AG20443 (cell line): ENCODE measurements at regions not wholly inside any gene's neighbourhood (a gene's known extent, or its start where the extent isn't known, plus 50 kb on each side); places are given as distances from the start of the nearest gene placed in this dataset.

Experiments
- DNase-seq: peaks from one replicate; pipeline ENCODE4 v3.0.0; 2012; ENCODE audit warnings: low spot score, mixed read lengths

GRCh38 chr14:41404126-41404525, 202.6 kb upstream of the LRFN5 start:
- DNase-seq = no peak

DNA sequence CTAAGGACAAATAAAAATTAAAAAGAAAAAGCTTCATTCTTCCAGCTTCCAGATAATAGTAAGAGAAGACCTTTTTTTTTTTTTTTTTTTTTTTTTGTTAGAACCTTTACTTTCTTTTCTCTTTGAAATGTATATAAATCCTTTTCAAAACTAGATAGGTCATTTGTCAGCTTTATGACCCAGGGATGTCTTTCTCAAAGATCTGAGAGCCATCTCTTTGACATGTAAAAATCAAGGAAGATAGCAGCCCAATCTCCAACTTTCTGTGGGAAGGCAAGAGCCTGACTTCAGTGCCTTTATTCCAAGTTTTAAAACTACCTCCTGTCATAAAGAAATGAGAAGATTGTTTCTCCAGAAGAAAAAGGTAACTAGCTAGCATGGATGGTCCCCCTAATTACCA, 203.3 kb upstream of the LRFN5 start:
- DNase-seq = no peak

DNA sequence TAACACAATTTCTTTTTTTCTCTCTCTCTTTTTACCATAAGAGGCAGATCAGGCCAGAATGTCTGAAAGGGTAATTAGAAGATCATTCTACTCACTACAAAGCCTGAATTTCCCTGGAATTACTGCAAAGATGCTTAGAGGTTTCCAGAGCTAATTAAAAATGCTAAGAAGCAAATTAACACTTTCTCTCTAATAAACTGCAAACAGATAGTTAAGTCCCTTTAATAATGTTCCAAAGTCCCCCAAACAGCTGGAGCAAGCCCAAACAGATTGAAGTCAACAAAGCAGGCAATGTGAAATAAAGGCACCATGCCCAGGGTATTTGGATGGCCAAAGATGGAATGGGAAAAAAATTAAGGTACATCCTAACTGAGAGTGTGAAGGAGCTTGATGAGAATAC, 208.8 kb upstream of the LRFN5 start:
- no peak for DNase-seq

GRCh38 chr14:41393512-41393911, 213.2 kb upstream of the LRFN5 start:
- no peak for DNase-seq

- no peak for DNase-seq
Observed at GRCh38 chr14:41392226-41392625, 214.4 kb upstream of the LRFN5 start.

GRCh38 chr14:41389355-41389754, 217.3 kb upstream of the LRFN5 start:
- DNase-seq = no peak

GRCh38 chr14:41385797-41386196, 220.9 kb upstream of the LRFN5 start:
- DNase-seq = no peak

DNA sequence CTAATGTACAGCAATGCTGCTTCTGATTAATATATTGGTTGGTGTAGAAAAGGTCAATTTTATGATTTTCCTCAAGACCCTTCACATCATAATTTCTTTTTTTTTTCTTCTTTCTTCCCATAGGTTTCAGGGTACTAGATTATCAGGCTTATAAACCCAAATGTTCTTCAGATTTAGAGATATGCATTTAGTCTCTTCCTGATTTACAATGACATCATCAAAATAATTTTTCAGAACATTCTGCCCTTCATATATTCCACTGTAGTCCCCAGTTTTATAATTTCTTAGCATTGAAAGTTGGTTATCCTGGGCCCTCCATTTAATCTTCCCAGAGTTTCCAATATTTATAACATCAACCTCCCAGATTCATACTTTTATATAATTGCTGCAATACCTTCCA, 226.7 kb upstream of the LRFN5 start:
- DNase-seq = no peak

- no peak for DNase-seq
Observed at GRCh38 chr14:41378526-41378925, 228.2 kb upstream of the LRFN5 start.

DNA sequence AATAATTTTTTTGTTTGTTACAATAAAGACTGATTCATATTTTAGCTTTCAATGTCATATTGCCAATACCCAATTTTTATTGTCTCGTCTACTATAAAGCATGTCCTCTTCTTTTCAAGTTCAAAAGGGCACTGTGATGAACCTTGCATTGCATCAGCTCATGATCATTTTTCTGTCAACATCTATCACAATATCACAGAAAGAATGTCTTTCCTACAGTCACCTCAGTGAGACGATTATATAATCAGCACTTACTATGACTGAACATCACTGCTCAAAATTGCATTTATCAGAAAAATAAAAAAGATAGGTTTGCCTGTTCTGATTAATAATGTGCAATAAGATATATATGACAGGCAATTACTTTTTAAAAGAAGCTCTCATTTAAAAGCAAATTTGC, 228.7 kb upstream of the LRFN5 start:
- no peak for DNase-seq

GRCh38 chr14:41374092-41374491, 232.6 kb upstream of the LRFN5 start:
- no peak for DNase-seq

DNA sequence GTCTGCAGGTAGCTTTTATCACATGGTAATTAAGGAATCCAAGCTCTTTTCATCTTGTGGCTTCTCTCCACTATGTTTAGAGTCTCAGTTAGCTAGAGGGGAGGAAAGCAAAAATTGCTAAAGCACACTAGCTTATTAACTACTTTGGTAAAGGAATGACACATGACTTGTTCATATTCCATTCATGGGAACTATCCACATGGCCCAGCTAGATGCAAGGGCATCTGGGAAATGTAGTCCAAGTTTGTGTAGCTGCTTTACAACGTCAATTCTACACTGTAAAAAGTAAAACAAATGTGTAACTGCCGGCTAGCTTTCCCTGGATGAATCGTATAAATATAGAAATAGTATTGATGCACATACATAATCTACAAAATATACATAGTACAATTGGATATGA, 244.5 kb upstream of the LRFN5 start:
- no peak for DNase-seq

- DNase-seq = no peak
Observed at GRCh38 chr14:41360126-41360525, 246.6 kb upstream of the LRFN5 start.

DNA sequence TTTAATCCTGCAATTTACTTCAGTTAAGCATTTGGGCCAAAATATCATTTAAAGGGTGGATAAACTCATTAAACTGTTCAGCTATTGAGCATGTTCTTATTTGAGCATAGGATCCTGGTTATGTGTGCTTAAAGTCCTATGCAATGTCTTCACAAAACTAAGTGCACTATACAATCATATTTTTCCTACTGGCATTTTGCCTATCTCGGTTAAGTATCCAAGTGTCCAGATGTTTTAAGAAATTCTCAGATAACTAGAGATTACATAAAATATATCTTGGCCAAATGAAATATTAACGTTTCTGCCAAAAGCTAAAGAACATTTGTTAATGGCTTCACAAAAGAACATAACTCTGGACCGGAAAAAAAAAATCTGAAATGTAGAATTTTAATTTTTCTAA, 250.8 kb upstream of the LRFN5 start:
- no peak for DNase-seq

- DNase-seq = no peak
Observed at GRCh38 chr14:41350476-41350875, 256.2 kb upstream of the LRFN5 start.

GRCh38 chr14:41349289-41349910, 257.3 kb upstream of the LRFN5 start:
- DNase-seq = no peak

DNA sequence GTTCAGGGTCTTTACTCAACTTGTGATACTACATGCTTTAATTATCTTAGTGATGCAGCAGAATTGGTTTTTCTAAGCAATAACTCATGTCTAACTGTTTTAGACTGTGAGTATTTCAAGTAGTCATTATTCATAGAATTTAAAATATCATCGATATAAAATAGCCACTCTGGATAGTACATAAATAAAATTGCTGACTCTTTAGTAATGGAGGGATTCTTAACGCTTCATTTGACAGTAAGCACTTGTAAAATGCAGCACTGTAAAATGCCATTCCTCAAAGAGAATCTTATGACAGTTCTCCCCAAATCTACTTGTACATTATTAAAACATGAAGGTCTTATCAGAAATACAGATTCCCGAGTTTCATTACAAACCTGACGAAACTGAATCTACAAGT, 262.8 kb upstream of the LRFN5 start:
- DNase-seq = no peak

DNA sequence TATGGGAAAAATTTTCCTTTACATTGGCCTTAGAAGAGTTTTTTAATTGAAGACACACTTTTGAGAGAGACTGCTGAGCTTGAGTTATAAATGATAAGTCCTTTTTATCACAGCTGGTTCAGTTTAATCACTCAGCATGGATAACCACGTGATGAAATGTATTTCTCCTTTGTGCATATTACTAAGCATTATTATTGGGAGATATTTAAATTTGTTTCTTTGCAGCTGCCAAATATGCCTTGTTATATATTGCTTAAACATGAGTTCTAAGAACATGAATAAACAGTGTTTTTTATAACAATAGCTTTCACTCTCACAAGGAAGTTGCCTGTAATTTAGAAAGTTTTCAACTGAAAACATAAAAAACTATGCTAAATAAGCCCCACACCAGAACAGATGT, 293.5 kb upstream of the LRFN5 start:
- no peak for DNase-seq

- no peak for DNase-seq
Observed at GRCh38 chr14:41303506-41303905, 303.2 kb upstream of the LRFN5 start.

DNA sequence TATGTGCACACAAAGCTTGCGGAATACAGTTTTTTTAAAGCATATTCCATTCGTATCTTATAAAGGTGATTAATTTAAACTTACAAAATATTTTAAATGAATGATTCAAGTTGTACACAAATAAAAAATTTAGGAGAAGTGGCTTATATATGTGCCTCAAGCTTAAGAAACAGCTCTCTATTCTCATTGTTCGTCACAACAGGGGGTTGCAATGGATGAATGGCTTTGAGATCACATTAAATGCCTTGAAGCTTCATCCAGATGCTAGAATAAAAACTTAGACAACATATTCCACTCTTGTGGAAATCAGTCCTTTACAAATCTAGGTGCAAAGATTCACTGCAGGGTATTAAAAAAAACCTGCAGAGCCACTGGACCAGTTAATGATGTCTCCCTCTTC, 303.9 kb upstream of the LRFN5 start:
- no peak for DNase-seq

- DNase-seq = no peak
Observed at GRCh38 chr14:41299924-41300323, 306.8 kb upstream of the LRFN5 start.

- no peak for DNase-seq
Observed at GRCh38 chr14:41298328-41298690, 308.4 kb upstream of the LRFN5 start.

DNA sequence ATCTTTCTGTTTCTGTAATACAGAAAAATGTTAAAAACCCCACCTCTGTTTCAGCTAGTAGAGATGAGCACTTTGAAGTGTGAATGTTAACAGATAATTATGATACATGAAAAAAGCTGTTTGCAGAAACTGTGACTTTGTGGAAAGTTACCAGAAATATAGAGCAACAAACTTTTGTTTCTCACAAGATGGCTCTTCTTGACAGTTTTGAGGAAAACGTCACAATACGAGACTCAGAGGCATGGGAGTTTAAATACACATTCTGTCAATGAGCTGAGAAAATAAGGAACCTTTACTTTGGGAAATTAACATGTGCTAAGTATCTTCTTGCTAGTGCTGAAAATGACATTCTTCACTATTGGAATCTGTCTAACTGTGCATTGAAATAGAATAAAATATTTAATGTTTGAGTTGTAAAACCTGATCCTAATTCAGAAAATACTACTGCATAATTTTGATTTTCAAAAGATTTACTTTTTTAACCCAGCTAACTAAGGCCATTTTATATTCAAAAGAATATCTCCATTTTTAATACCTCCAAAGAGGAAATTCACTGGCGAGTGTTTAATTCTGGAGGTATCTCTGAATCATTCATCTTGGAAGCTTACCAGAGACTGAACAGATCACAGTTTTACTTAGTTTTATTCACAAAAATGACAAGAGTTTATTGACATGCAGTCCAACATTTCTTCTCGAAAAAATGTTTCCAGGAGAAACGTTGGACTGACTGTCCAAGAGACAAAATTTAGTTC, 308.9 kb upstream of the LRFN5 start:
- DNase-seq = no peak

- no peak for DNase-seq
Observed at GRCh38 chr14:41295734-41296133, 310.9 kb upstream of the LRFN5 start.
